Chondrocyte (in vitro differentiated cells): ENCODE measurements at regions not wholly inside any gene's neighbourhood (a gene's known extent, or its start where the extent isn't known, plus 50 kb on each side); places are given as distances from the start of the nearest gene placed in this dataset.

Source experiments
- DNase-seq: peaks from one replicate; pipeline ENCODE4 v3.0.0; 2021; ENCODE audit warnings: mixed read lengths, low spot score
- H3K27ac Mint-ChIP-seq: one replicate; pipeline ENCODE4 v1.8.0; 2021; ENCODE audit warnings: mild to moderate bottlenecking, moderate library complexity, mixed read lengths; ENCODE audit not compliant: unreplicated experiment
- H3K27me3 Mint-ChIP-seq: 2 replicates; pipeline ENCODE4 v1.8.0; 2021; ENCODE audit warnings: low read depth, mixed read lengths
- H3K36me3 Mint-ChIP-seq: 2 replicates; pipeline ENCODE4 v1.8.0; 2021; ENCODE audit warnings: low read depth, mixed read lengths
- H3K4me1 Mint-ChIP-seq: 2 replicates; pipeline ENCODE4 v1.8.0; 2021; ENCODE audit warnings: low read depth, mild to moderate bottlenecking, mixed read lengths
- H3K4me3 Mint-ChIP-seq: one replicate; pipeline ENCODE4 v1.8.0; 2021; ENCODE audit warnings: mild to moderate bottlenecking, moderate library complexity, mixed read lengths; ENCODE audit not compliant: unreplicated experiment
- H3K9me3 Mint-ChIP-seq: 2 replicates; pipeline ENCODE4 v1.8.0; 2021; ENCODE audit warnings: low read depth, mixed read lengths
- TF ChIP-seq, protein P1 (sequence below): fragments of 200-600 bp; sonication (generic); IDR thresholded peaks from 2 replicates; pipeline ENCODE4 v1.5.0; 2021; ENCODE audit warnings: antibody characterized with exemption, mild to moderate bottlenecking, moderate library complexity

DNA sequence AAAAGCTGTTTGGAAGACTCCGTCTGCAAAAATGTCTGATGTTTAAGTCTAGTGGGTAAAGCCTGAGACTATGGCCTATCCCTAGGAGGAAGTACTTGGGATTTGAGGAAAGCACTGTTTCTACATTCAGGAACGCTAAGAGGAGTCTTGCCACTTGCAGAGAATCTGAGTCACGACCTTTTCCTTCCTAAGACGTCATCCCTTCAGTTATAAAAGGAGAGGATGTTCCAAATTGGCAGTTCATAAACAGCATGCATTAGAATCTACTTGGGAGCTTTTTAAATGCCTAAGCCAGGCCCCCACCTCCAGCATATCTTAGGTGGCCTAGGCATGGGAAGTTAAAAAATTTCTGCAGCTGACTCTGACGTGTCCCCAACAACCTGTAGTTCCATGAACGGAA lies 125.9 kb downstream of the TTC32 start:
- H3K27me3 Mint-ChIP-seq, result no peaks in the 10 kb centered on the region
- H3K27ac Mint-ChIP-seq, result no peak overlapping the region
- no peak overlapping the region for H3K4me3 Mint-ChIP-seq
- H3K36me3 Mint-ChIP-seq, result peaks cover 1% of the 10 kb centered on the region
- H3K4me1 Mint-ChIP-seq, result peaks cover 28% of the 10 kb centered on the region
- no peak for DNase-seq
- no peaks in the 10 kb centered on the region for H3K9me3 Mint-ChIP-seq
- TF ChIP-seq, protein P1, sequence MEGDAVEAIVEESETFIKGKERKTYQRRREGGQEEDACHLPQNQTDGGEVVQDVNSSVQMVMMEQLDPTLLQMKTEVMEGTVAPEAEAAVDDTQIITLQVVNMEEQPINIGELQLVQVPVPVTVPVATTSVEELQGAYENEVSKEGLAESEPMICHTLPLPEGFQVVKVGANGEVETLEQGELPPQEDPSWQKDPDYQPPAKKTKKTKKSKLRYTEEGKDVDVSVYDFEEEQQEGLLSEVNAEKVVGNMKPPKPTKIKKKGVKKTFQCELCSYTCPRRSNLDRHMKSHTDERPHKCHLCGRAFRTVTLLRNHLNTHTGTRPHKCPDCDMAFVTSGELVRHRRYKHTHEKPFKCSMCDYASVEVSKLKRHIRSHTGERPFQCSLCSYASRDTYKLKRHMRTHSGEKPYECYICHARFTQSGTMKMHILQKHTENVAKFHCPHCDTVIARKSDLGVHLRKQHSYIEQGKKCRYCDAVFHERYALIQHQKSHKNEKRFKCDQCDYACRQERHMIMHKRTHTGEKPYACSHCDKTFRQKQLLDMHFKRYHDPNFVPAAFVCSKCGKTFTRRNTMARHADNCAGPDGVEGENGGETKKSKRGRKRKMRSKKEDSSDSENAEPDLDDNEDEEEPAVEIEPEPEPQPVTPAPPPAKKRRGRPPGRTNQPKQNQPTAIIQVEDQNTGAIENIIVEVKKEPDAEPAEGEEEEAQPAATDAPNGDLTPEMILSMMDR, result no peak

DNA sequence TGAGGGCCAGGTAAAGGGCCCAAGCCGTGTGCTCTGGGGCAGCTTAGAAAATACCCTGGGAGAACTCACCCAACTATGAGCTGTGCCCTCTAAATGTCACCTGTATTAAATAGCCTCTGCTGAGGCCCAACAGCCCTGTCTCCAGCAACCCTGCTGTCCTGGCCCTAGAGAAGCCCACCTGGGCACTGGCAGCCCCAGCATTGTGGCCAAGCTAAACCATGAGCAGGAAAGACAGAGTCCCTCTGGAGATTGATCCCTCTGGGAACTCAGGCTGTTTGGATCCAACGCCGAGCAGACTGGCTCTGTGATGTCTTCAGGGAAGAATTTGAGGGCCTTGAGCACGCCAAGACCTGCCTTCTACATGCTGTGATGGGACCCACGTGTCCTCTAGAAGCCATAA lies 126.5 kb downstream of the TTC32 start:
- TF ChIP-seq, protein P1, result no peak
- Mint-ChIP-seq H3K9me3 (no peaks in the 10 kb centered on the region), H3K4me3 (no peak overlapping the region), H3K27me3 (no peaks in the 10 kb centered on the region), H3K4me1 (peaks cover 28% of the 10 kb centered on the region), H3K27ac (peak overlapping the region; percentile 24), H3K36me3 (peaks cover 1% of the 10 kb centered on the region)
- no peak for DNase-seq

DNA sequence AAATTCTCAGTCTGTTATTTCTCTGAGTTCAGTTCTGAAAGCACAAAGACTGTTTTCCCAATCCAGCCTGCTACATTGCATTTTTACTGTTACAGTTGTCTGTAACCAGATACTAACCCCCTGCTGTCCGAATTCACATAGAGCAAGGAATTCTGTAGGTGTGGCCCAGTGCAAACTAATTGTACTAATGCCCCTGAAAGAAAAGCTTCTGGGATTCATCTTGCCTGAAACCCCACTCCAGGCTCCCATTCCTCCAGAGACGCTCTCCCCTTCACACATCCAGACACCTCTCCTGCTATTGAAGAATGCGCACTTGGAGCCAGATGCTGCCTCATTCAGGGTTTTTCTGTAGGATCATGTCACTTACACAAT lies 127.0 kb downstream of the TTC32 start:
- Mint-ChIP-seq H3K27me3 (no peaks in the 10 kb centered on the region), H3K4me3 (no peak overlapping the region), H3K36me3 (peaks cover 1% of the 10 kb centered on the region), H3K4me1 (peaks cover 31% of the 10 kb centered on the region), H3K9me3 (no peaks in the 10 kb centered on the region), H3K27ac (peak overlapping the region; percentile 79)
- TF ChIP-seq, protein P1, result peak; percentile 34
- no peak for DNase-seq

DNA sequence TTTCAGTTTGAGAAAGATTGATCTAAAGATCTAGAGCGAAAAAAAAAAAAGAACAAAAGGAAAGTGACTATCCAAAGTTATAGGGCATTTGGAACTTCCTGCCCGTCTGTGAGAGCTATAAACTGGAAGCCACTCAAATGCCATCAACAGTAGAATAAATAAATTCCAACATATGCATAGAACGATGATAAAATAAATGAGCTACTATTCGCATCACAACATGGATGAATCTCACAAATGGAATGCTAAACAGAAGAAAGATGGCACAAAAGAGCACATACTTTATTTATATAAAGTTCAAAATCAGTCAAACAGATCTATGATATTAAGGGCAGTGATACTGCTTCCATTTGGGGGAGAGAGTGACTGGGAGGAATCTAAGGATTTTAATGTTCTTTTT lies 128.8 kb downstream of the TTC32 start:
- H3K4me1 Mint-ChIP-seq, result peaks cover 34% of the 10 kb centered on the region
- no peak for DNase-seq
- H3K36me3 Mint-ChIP-seq, result no peaks in the 10 kb centered on the region
- no peaks in the 10 kb centered on the region for H3K27me3 Mint-ChIP-seq
- H3K4me3 Mint-ChIP-seq, result no peak overlapping the region
- H3K27ac Mint-ChIP-seq, result peak overlapping the region; percentile 32
- H3K9me3 Mint-ChIP-seq, result peaks cover 3% of the 10 kb centered on the region
- TF ChIP-seq, protein P1, result no peak

DNA sequence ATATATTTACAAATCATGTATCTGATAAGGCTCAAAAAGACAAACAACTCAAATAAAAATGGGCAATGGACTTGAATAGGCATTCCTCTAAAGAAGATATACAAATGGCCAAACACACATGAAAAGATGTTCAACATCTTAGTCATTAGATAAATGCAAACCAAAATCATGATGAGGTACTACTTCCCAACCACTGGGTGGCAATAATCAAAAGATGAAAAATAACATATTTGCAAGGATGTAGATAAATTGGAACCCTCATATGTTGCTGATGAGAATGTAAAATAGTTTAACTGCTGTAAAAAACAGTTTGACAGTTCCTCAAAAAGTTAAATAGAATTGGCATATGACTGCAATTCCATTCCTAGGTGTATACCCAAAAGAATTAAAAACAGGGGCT lies 132.3 kb downstream of the TTC32 start:
- DNase-seq, result no peak
- peaks cover 3% of the 10 kb centered on the region for H3K9me3 Mint-ChIP-seq
- no peak overlapping the region for H3K27ac Mint-ChIP-seq

More for the DNA sequence above, 132.3 kb downstream of the TTC32 start:
- Mint-ChIP-seq H3K36me3 (no peaks in the 10 kb centered on the region), H3K4me3 (no peak overlapping the region), H3K27me3 (no peaks in the 10 kb centered on the region), H3K4me1 (peaks cover 38% of the 10 kb centered on the region)
- TF ChIP-seq, protein P1, result peak; percentile 71
